Vagina (tissue), 2 donors: ENCODE measurements at regions not wholly inside any gene's neighbourhood (a gene's known extent, or its start where the extent isn't known, plus 50 kb on each side); places are given as distances from the start of the nearest gene placed in this dataset.

Experiments
- DNase-seq, 2 donors: peaks; one replicate each; pipeline ENCODE4 v3.0.0-alpha.2; 2017; ENCODE audit errors: extremely low spot score in 2 of 2
- H3K27ac ChIP-seq: fragments of 200-600 bp; sonication (generic); one replicate; pipeline ENCODE4 v1.5.1; 2019
- H3K27me3 ChIP-seq: fragments of 200-600 bp; sonication (generic); one replicate; pipeline ENCODE4 v1.5.1; 2019
- H3K36me3 ChIP-seq, 2 donors: fragments of 200-600 bp; sonication (generic); one replicate each; pipeline ENCODE4 v1.5.1; 2017 to 2019
- H3K4me1 ChIP-seq: fragments of 200-600 bp; sonication (generic); one replicate; pipeline ENCODE4 v1.5.1; 2019
- H3K4me3 ChIP-seq, 2 donors: fragments of 200-600 bp; sonication (generic); 1 replicate in 1 of 2; 2 replicates in 1 of 2; pipeline ENCODE4 v1.5.1; 2016 to 2019
- H3K9me3 ChIP-seq: fragments of 200-600 bp; sonication (generic); one replicate; pipeline ENCODE4 v1.5.1; 2019
- CTCF ChIP-seq, 3 experiments: fragments of 450-650 bp in 2 of 3; fragments of 200-600 bp in 1 of 3; sonication (generic) in 1 of 3; IDR thresholded peaks; one replicate each; pipeline ENCODE4 v1.5.1; 2017 to 2019; ENCODE audit warnings: antibody characterized with exemption in 3 of 3, mild to moderate bottlenecking in 2 of 3, moderate library complexity in 2 of 3
- POLR2A ChIP-seq, 2 donors: fragments of 450-650 bp; IDR thresholded peaks; one replicate each; pipeline ENCODE4 v1.6.1; 2017; ENCODE audit warnings: antibody characterized with exemption in 2 of 2, mild to moderate bottlenecking in 2 of 2, moderate library complexity in 2 of 2
- POLR2AphosphoS5 ChIP-seq, 2 donors: sonication (generic); formaldehyde crosslinking; IDR thresholded peaks; one replicate each; pipeline ENCODE4 v1.9.0; 2017; ENCODE audit warnings: antibody characterized with exemption in 2 of 2, mild to moderate bottlenecking in 2 of 2, low read depth in 1 of 2; ENCODE audit not compliant: insufficient read depth in 1 of 2
- intact Hi-C: fragments of 100-400 bp; cut with DNase I; formaldehyde crosslinking; loops from one replicate; pipeline ENCODE4 v1.15.1; 2023

GRCh38 chr6:111980143-111980542 is 73.8 kb upstream of the CCN6 start:
- DNase-seq: no peak
- H3K27me3 ChIP-seq: no peaks in the 10 kb centered on the region
- TF ChIP-seq CTCF (IDR thresholded peaks at IDR 0.05) (no peak), POLR2AphosphoS5 (IDR thresholded peaks at IDR 0.05; ENCODE audit: insufficient read depth in 1 of 2, low read depth in 1 of 2) (no peak), POLR2A (IDR thresholded peaks at IDR 0.05) (no peak)
- H3K36me3 ChIP-seq: no peaks in the 10 kb centered on the region
- intact Hi-C loops: no loop called here
- H3K27ac ChIP-seq: no peak overlapping the region
- H3K9me3 ChIP-seq: no peaks in the 10 kb centered on the region
- peaks cover 9% of the 10 kb centered on the region for H3K4me1 ChIP-seq
- no peak overlapping the region for H3K4me3 ChIP-seq

- DNase-seq: no peak
- intact Hi-C loops: no loop called here
Measured at GRCh38 chr6:111980971-111981840, 72.7 kb upstream of the CCN6 start.

GRCh38 chr6:111982681-111983080 is 71.2 kb upstream of the CCN6 start:
- intact Hi-C loops: no loop called here
- peaks cover 16% of the 10 kb centered on the region for H3K4me1 ChIP-seq
- no peaks in the 10 kb centered on the region for H3K27me3 ChIP-seq
- TF ChIP-seq POLR2A (IDR thresholded peaks at IDR 0.05) (no peak), POLR2AphosphoS5 (IDR thresholded peaks at IDR 0.05; ENCODE audit: insufficient read depth in 1 of 2, low read depth in 1 of 2) (peak in 1 of 2 donors; percentile 75)
- no peak overlapping the region for H3K27ac ChIP-seq
- H3K36me3 ChIP-seq: no peaks in the 10 kb centered on the region
- no peak for DNase-seq
- no peak overlapping the region for H3K4me3 ChIP-seq
- no peaks in the 10 kb centered on the region for H3K9me3 ChIP-seq

More at GRCh38 chr6:111980971-111981840, 72.7 kb upstream of the CCN6 start:
- no peak for TF ChIP-seq POLR2AphosphoS5 (IDR thresholded peaks at IDR 0.05; ENCODE audit: insufficient read depth in 1 of 2, low read depth in 1 of 2)
- TF ChIP-seq CTCF (IDR thresholded peaks at IDR 0.05): no peak
- no peak for TF ChIP-seq POLR2A (IDR thresholded peaks at IDR 0.05)
- Histone ChIP-seq H3K9me3 (no peaks in the 10 kb centered on the region), H3K4me3 (no peak overlapping the region), H3K27ac (no peak overlapping the region), H3K27me3 (no peaks in the 10 kb centered on the region), H3K4me1 (peaks cover 16% of the 10 kb centered on the region), H3K36me3 (no peaks in the 10 kb centered on the region)

GRCh38 chr6:111983193-111983592 is 70.7 kb upstream of the CCN6 start:
- Histone ChIP-seq H3K27ac (no peak overlapping the region), H3K9me3 (no peaks in the 10 kb centered on the region)
- TF ChIP-seq POLR2A (IDR thresholded peaks at IDR 0.05): no peak

GRCh38 chr6:111984081-111984480 is 69.8 kb upstream of the CCN6 start:
- H3K4me3 ChIP-seq: no peak overlapping the region
- no peaks in the 10 kb centered on the region for H3K9me3 ChIP-seq
- no peak for TF ChIP-seq CTCF (IDR thresholded peaks at IDR 0.05)
- TF ChIP-seq POLR2A (IDR thresholded peaks at IDR 0.05): no peak
- TF ChIP-seq POLR2AphosphoS5 (IDR thresholded peaks at IDR 0.05; ENCODE audit: insufficient read depth in 1 of 2, low read depth in 1 of 2): no peak
- peaks cover 16% of the 10 kb centered on the region for H3K4me1 ChIP-seq
- no peak overlapping the region for H3K27ac ChIP-seq
- no peaks in the 10 kb centered on the region for H3K36me3 ChIP-seq
- intact Hi-C loops: no loop called here
- DNase-seq: no peak
- no peaks in the 10 kb centered on the region for H3K27me3 ChIP-seq

More at GRCh38 chr6:111983193-111983592, 70.7 kb upstream of the CCN6 start:
- no peak for DNase-seq
- Histone ChIP-seq H3K36me3 (no peaks in the 10 kb centered on the region), H3K4me1 (peaks cover 16% of the 10 kb centered on the region), H3K4me3 (no peak overlapping the region), H3K27me3 (no peaks in the 10 kb centered on the region)
- intact Hi-C loops: no loop called here
